C4-2B (cell line): ENCODE measurements at regions not wholly inside any gene's neighbourhood (a gene's known extent, or its start where the extent isn't known, plus 50 kb on each side); places are given as distances from the start of the nearest gene placed in this dataset.

ENCODE experiments used
- CTCF ChIP-seq: fragments of 450-650 bp; conservative IDR thresholded peaks from 2 replicates; pipeline ENCODE4 v1.5.1; 2017; ENCODE audit warnings: mild to moderate bottlenecking
- ZFX ChIP-seq: fragments of 450-650 bp; IDR thresholded peaks from 2 replicates; pipeline ENCODE4 v1.6.1; 2017

- no peak for TF ChIP-seq CTCF
- no peak for TF ChIP-seq ZFX
These were observed 262.0 kb upstream of the FBXL7 start for GRCh38 chr5:15238006-15238405.
